GM12891 (cell line): ENCODE measurements at regions not wholly inside any gene's neighbourhood (a gene's known extent, or its start where the extent isn't known, plus 50 kb on each side); places are given as distances from the start of the nearest gene placed in this dataset.
"Not testable (repeated sequence)": the region's sequence is repeated elsewhere in the genome, so short reads cannot be mapped to it uniquely, and the experiment has no call there.

Experiments
- PAX5 ChIP-seq: IDR thresholded peaks from 2 replicates; pipeline ENCODE4 v1.6.1; 2011; ENCODE audit warnings: low read length, moderate library complexity, mild to moderate bottlenecking; ENCODE audit not compliant: insufficient read depth, severe bottlenecking
- POLR2A ChIP-seq: IDR thresholded peaks from 2 replicates; pipeline ENCODE4 v1.6.1; 2011; ENCODE audit warnings: low read depth, low read length, control low read depth
- POLR2AphosphoS5 ChIP-seq: IDR thresholded peaks from 2 replicates; pipeline ENCODE4 v1.6.1; 2011; ENCODE audit warnings: low read depth, low read length, control low read depth
- POU2F2 ChIP-seq: IDR thresholded peaks from 2 replicates; pipeline ENCODE4 v1.6.1; 2011; ENCODE audit warnings: low read depth, mild to moderate bottlenecking, control low read depth, low read length, moderate library complexity
- SPI1 ChIP-seq: IDR thresholded peaks from 2 replicates; pipeline ENCODE4 v1.6.1; 2011; ENCODE audit warnings: low read depth, low read length, control low read depth
- TAF1 ChIP-seq: IDR thresholded peaks from 2 replicates; pipeline ENCODE4 v1.6.1; 2011; ENCODE audit warnings: low read depth, low read length, control low read depth

GRCh38 chrX:113784754-113785153, 799.1 kb upstream of the HTR2C start:
- not testable (repeated sequence) for TF ChIP-seq POLR2A, POLR2AphosphoS5, TAF1, PAX5, POU2F2, SPI1
